ENCODE measurements at regions not wholly inside any gene's neighbourhood (a gene's known extent, or its start where the extent isn't known, plus 50 kb on each side); places are given as distances from the start of the nearest gene placed in this dataset.

GRCh38 chr12:124511259-124511985 is 56.0 kb downstream of the NCOR2 start:
- no peak for TF ChIP-seq POLR2A (IDR thresholded peaks at IDR 0.05)
- TF ChIP-seq, protein P1, sequence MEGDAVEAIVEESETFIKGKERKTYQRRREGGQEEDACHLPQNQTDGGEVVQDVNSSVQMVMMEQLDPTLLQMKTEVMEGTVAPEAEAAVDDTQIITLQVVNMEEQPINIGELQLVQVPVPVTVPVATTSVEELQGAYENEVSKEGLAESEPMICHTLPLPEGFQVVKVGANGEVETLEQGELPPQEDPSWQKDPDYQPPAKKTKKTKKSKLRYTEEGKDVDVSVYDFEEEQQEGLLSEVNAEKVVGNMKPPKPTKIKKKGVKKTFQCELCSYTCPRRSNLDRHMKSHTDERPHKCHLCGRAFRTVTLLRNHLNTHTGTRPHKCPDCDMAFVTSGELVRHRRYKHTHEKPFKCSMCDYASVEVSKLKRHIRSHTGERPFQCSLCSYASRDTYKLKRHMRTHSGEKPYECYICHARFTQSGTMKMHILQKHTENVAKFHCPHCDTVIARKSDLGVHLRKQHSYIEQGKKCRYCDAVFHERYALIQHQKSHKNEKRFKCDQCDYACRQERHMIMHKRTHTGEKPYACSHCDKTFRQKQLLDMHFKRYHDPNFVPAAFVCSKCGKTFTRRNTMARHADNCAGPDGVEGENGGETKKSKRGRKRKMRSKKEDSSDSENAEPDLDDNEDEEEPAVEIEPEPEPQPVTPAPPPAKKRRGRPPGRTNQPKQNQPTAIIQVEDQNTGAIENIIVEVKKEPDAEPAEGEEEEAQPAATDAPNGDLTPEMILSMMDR (IDR thresholded peaks at IDR 0.05), result no peak
- no peak for TF ChIP-seq POLR2AphosphoS5 (IDR thresholded peaks at IDR 0.05)
- TF ChIP-seq EP300 (IDR thresholded peaks at IDR 0.05), result no peak
